HepG2 (cell line): ENCODE measurements at regions not wholly inside any gene's neighbourhood (a gene's known extent, or its start where the extent isn't known, plus 50 kb on each side); places are given as distances from the start of the nearest gene placed in this dataset.

Source experiments
- ATAC-seq: fragments of 200-7000 bp; cut with Tn5 transposase; 3 replicates; pipeline ENCODE4 v1.9.1; 2020; ENCODE audit warnings: mild to moderate bottlenecking, moderate library complexity
- BruUV-seq: library from RNA; stranded (reverse); fragments of 400-500 nt; replicated peaks from 2 replicates; lab custom pipeline; 2021; lab: Mats Ljungman, UMichigan
- CTCF ChIA-PET: fragments of 300-600 bp; formaldehyde crosslinking; extraction: SDS; loops from one replicate; lab custom pipeline; 2021; ENCODE audit warnings: low total read pairs, inconsistent platforms, low intra/inter-chr PET ratio; lab: Yijun Ruan, JAX
- POLR2A ChIA-PET: fragments of 350-600 bp; sonication (Branson Sonifier 250); formaldehyde crosslinking; loops from one replicate; lab custom pipeline; 2020; ENCODE audit warnings: antibody characterized with exemption, inconsistent platforms; lab: Yijun Ruan, JAX
- DNase-seq: peaks from one replicate; pipeline ENCODE4 v3.0.0-alpha.2; 2015; ENCODE audit warnings: low spot score
- FAIRE-seq: peaks from 3 replicates; lab custom pipeline; 2011; peaks lifted over from hg19 to GRCh38; lab: Jason Lieb, UNC
- H2AFZ ChIP-seq: one replicate; pipeline ENCODE4 v1.6.1; 2011; ENCODE audit warnings: low read length, inconsistent platforms
- H3K27ac ChIP-seq: fragments of 300-600 bp; 3 replicates; pipeline ENCODE4 v1.8.0; 2011; ENCODE audit warnings: mixed run types, mild to moderate bottlenecking, mixed read lengths, low read length, inconsistent platforms; ENCODE audit not compliant: insufficient read depth; ENCODE audit errors: extremely low read length
- H3K27me3 ChIP-seq, 2 experiments: fragments of 200-600 bp in 1 of 2; 2 replicates in 1 of 2; 3 replicates in 1 of 2; pipeline versions ENCODE4 v1.6.0 to v1.8.0; 2011; ENCODE audit warnings: low read length in 2 of 2, mild to moderate bottlenecking in 2 of 2, moderate library complexity in 2 of 2, inconsistent platforms in 1 of 2; ENCODE audit not compliant: insufficient read depth in 2 of 2, control insufficient read depth in 1 of 2
- H3K36me3 ChIP-seq, 2 experiments: fragments of 200-600 bp in 1 of 2; replicated peaks in 1 of 2; 2 replicates in 1 of 2; 3 replicates in 1 of 2; pipeline versions ENCODE4 v1.5.1 to v1.8.0; 2011; ENCODE audit warnings: low read length in 2 of 2, inconsistent platforms in 1 of 2; ENCODE audit not compliant: insufficient read depth in 2 of 2, control insufficient read depth in 1 of 2
- H3K4me1 ChIP-seq: 2 replicates; pipeline ENCODE4 v1.5.1; 2012; ENCODE audit warnings: low read length, inconsistent platforms; ENCODE audit not compliant: insufficient read depth
- H3K4me2 ChIP-seq: 2 replicates; pipeline ENCODE4 v1.6.0; 2011; ENCODE audit warnings: low read depth, low read length, inconsistent platforms
- H3K4me3 ChIP-seq, 3 experiments: fragments of 200-600 bp in 1 of 3; sonication (generic), shearing (Covaris generic) in 1 of 3; replicated peaks in 1 of 3; 2 replicates each; pipeline ENCODE4 v1.5.1; 2011 to 2016; ENCODE audit warnings: low read length in 3 of 3, inconsistent platforms in 2 of 3, low read depth in 2 of 3, mild to moderate bottlenecking in 2 of 3, control low read depth in 1 of 3, mixed read lengths in 1 of 3; ENCODE audit not compliant: insufficient read depth in 1 of 3
- H3K79me2 ChIP-seq: one replicate; pipeline ENCODE4 v1.6.1; 2011; ENCODE audit warnings: low read length, inconsistent platforms; ENCODE audit not compliant: insufficient read depth
- H3K9ac ChIP-seq: 2 replicates; pipeline ENCODE4 v1.6.0; 2011; ENCODE audit warnings: mild to moderate bottlenecking, low read depth, low read length, inconsistent platforms; ENCODE audit not compliant: insufficient read depth
- H3K9me3 ChIP-seq: 2 replicates; pipeline ENCODE4 v1.5.1; 2012; ENCODE audit warnings: mild to moderate bottlenecking, low read length
- H4K20me1 ChIP-seq: 2 replicates; pipeline ENCODE4 v1.6.0; 2011; ENCODE audit warnings: inconsistent platforms, mild to moderate bottlenecking, low read length, moderate library complexity; ENCODE audit not compliant: insufficient read depth
- AHR ChIP-seq: IDR thresholded peaks from 2 replicates; pipeline ENCODE4 v1.6.1; 2018; ENCODE audit warnings: missing genetic modification reagents, missing compliant biosample characterization
- NFIB ChIP-seq: sonication (generic); formaldehyde crosslinking; IDR thresholded peaks from 2 replicates; pipeline ENCODE4 v1.9.0; 2021; ENCODE audit warnings: missing genetic modification reagents, mild to moderate bottlenecking, borderline replicate concordance
- SRF ChIP-seq: IDR thresholded peaks from 2 replicates; pipeline ENCODE4 v1.6.1; 2011; ENCODE audit warnings: mild to moderate bottlenecking, low read depth, low read length, moderate library complexity
- TFDP1 ChIP-seq: IDR thresholded peaks from 2 replicates; pipeline ENCODE4 v1.6.1; 2016; ENCODE audit warnings: missing compliant biosample characterization, missing genetic modification reagents, borderline replicate concordance
- TRIM24 ChIP-seq: sonication (generic); formaldehyde crosslinking; IDR thresholded peaks from 2 replicates; pipeline ENCODE4 v1.8.0; 2022; ENCODE audit warnings: mild to moderate bottlenecking, missing genetic modification reagents
- YEATS4 ChIP-seq: sonication (generic); formaldehyde crosslinking; IDR thresholded peaks from 2 replicates; pipeline ENCODE4 v1.4.0; 2020; ENCODE audit warnings: missing genetic modification reagents, borderline replicate concordance
- ZFY ChIP-seq: sonication (generic); formaldehyde crosslinking; IDR thresholded peaks from 2 replicates; pipeline ENCODE4 v1.4.0; 2020; ENCODE audit warnings: missing genetic modification reagents
- ZNF460 ChIP-seq: sonication (generic); formaldehyde crosslinking; IDR thresholded peaks from 2 replicates; pipeline ENCODE4 v1.5.1; 2020; ENCODE audit warnings: missing genetic modification reagents, mild to moderate bottlenecking, borderline replicate concordance
- ZNF530 ChIP-seq: sonication (generic); formaldehyde crosslinking; IDR thresholded peaks from 2 replicates; pipeline ENCODE4 v1.5.0; 2020; ENCODE audit warnings: low read depth, mild to moderate bottlenecking, missing genetic modification reagents
- ZNF574 ChIP-seq: sonication (generic); formaldehyde crosslinking; IDR thresholded peaks from 2 replicates; pipeline ENCODE4 v1.4.0; 2020; ENCODE audit warnings: missing genetic modification reagents
- ZNF687 ChIP-seq: sonication (generic); formaldehyde crosslinking; IDR thresholded peaks from 2 replicates; pipeline ENCODE4 v1.5.1; 2020; ENCODE audit warnings: mild to moderate bottlenecking, missing genetic modification reagents, moderate library complexity
- ZNF770 ChIP-seq: sonication (generic); formaldehyde crosslinking; IDR thresholded peaks from 2 replicates; pipeline ENCODE4 v1.5.0; 2020; ENCODE audit warnings: mild to moderate bottlenecking, missing genetic modification reagents
- ZSCAN29 ChIP-seq: sonication (generic); formaldehyde crosslinking; conservative IDR thresholded peaks from 2 replicates; pipeline ENCODE4 v1.4.0; 2020; ENCODE audit warnings: mild to moderate bottlenecking, missing genetic modification reagents
- WGBS: methylation state at CpG from one replicate; pipeline ENCODE4 v1.1.6; 2017; ENCODE audit warnings: low lambda C conversion rate; 5-methylcytosine and 5-hydroxymethylcytosine counted together
- in situ Hi-C: cut with HindIII; loops from 2 replicates; pipeline ENCODE4 v1.10.0; 2017; ENCODE audit warnings: low pct_unique_long_range_greater_than_20kb; ENCODE audit not compliant: extremely low pct_ligation_motif_present
- intact Hi-C: fragments of 100-400 bp; cut with micrococcal nuclease; formaldehyde crosslinking; loops from one replicate; pipeline ENCODE4 v1.10.0; 2022; ENCODE audit not compliant: unreplicated experiment

GRCh38 chr3:75982151-75982550, 196.8 kb upstream of the ZNF717 start (continued):
- no peak for TF ChIP-seq ZNF460 (CRISPR knock-in tag)

- Histone ChIP-seq H3K9me3 (peaks cover 64% of the 10 kb centered on the region), H3K27ac (no peak overlapping the region), H3K27me3 (no peaks in the 10 kb centered on the region), H3K79me2 (no peaks in the 10 kb centered on the region), H3K9ac (no peak overlapping the region), H3K4me2 (no peak overlapping the region), H3K4me3 (no peak overlapping the region), H2AFZ (no peak overlapping the region), H3K36me3 (no peaks in the 10 kb centered on the region), H3K4me1 (no peaks in the 10 kb centered on the region), H4K20me1 (no peaks in the 10 kb centered on the region)
- ATAC-seq (no peak), FAIRE-seq (no peak), DNase-seq (no peak)
- ChIA-PET POLR2A (no interaction called here), CTCF (no interaction called here)
- 3% methylated on average over 2 of the region's 2 CpGs for WGBS
- no TSS peak for BruUV-seq
- intact Hi-C loops: no loop called here
- in situ Hi-C loops: no loop called here
- TF ChIP-seq ZSCAN29 (CRISPR knock-in tag) (no peak), ZNF687 (CRISPR knock-in tag) (no peak), ZFY (no peak), ZNF574 (no peak), TRIM24 (no peak), TFDP1 (CRISPR knock-in tag) (no peak), ZNF770 (CRISPR knock-in tag) (no peak), ZNF530 (no peak), SRF (no peak), YEATS4 (CRISPR knock-in tag) (no peak), NFIB (CRISPR knock-in tag) (no peak), AHR (CRISPR knock-in tag) (no peak)
Observed at GRCh38 chr3:75983111-75983510, 197.8 kb upstream of the ZNF717 start.
